ENCODE measurements at regions not wholly inside any gene's neighbourhood (a gene's known extent, or its start where the extent isn't known, plus 50 kb on each side); places are given as distances from the start of the nearest gene placed in this dataset.

DNA sequence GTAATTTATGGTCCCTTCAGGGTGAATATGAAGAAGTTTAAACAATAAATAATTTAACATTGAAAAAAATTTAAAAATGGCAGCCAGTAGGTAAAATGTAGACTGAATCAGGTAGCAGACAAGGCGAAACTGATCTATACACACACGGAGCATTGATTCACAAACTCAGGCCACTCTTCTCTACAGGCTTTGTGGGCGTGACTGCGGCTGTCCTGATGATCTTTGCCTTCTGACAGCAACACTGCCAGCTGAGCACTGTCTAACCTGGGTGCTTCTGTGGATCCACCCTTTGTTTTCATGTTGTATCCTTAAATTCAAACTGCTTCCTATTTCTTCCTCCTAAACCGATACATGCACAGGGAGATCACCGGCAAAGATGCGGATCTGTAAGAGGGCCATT, 315.4 kb upstream of the ADCY2 start:
- Histone ChIP-seq H3K27ac (ENCODE audit: low read depth, low read length) (no peak overlapping the region), H3K18ac (ENCODE audit: extremely low read depth, low read length) (no peak overlapping the region; the same call in 1 of the 2 replicates), H4K5ac (ENCODE audit: insufficient read length, low read depth, low read length) (no peak overlapping the region), H3K23ac (ENCODE audit: insufficient read length) (no peak overlapping the region), H3K27me3 (replicated peaks in 1 of 4; ENCODE audit: control insufficient read depth in 3 of 4, extremely low read depth in 1 of 4, insufficient read depth in 3 of 4, low read length in 3 of 4) (no peaks in the 10 kb centered on the region), H4K8ac (ENCODE audit: extremely low read depth, insufficient read depth, low read length) (no peak overlapping the region), H3K4ac (replicated peaks; ENCODE audit: insufficient read length, low read depth, low read length) (no peak overlapping the region), H2BK15ac (ENCODE audit: low read length) (no peak overlapping the region), H3K23me2 (ENCODE audit: low read depth, low read length) (no peaks in the 10 kb centered on the region), H3K79me2 (ENCODE audit: control insufficient read depth in 1 of 2, insufficient read depth in 2 of 2, low read length in 2 of 2) (no peaks in the 10 kb centered on the region), H2AFZ (ENCODE audit: low read length) (no peak overlapping the region), H3K79me1 (ENCODE audit: low read depth, low read length) (no peaks in the 10 kb centered on the region), H3K4me2 (ENCODE audit: insufficient read depth in 1 of 2, low read depth in 2 of 2, low read length in 2 of 2) (no peak overlapping the region), H3K36me3 (ENCODE audit: control insufficient read depth in 2 of 4, insufficient read depth in 4 of 4, low read length in 3 of 4) (no peaks in the 10 kb centered on the region), H4K20me1 (replicated peaks in 1 of 2; ENCODE audit: control insufficient read depth in 1 of 2, insufficient read depth in 2 of 2, low read length in 2 of 2) (no peaks in the 10 kb centered on the region), H2BK5ac (ENCODE audit: low read depth, low read length) (peak overlapping the region; percentile 28; the same call in 1 of the 2 replicates), H2AK5ac (ENCODE audit: low read depth, low read length) (no peak overlapping the region), H3K9me3 (ENCODE audit: insufficient read depth in 2 of 2, low read depth in 1 of 2, low read length in 1 of 2) (no peaks in the 10 kb centered on the region), H2BK12ac (ENCODE audit: low read depth, low read length) (peak overlapping the region; percentile 42; the same call in 1 of the 2 replicates), H3K56ac (replicated peaks; ENCODE audit: insufficient read length, low read depth, low read length) (no peak overlapping the region), H3K4me3 (ENCODE audit: extremely low read depth in 1 of 4, insufficient read depth in 2 of 4, low read depth in 3 of 4, low read length in 4 of 4) (no peak overlapping the region; a peak in 1 of 8 replicates), H3K9ac (replicated peaks in 1 of 4; ENCODE audit: extremely low read depth in 1 of 4, low read depth in 3 of 4, low read length in 3 of 4) (no peak overlapping the region), H4K91ac (replicated peaks; ENCODE audit: insufficient read length, low read length) (no peak overlapping the region), H2BK20ac (ENCODE audit: low read length) (peak overlapping the region; percentile 25; the same call in 1 of the 2 replicates), H3K14ac (ENCODE audit: insufficient read length) (no peak overlapping the region), H3K4me1 (replicated peaks in 1 of 4; ENCODE audit: control insufficient read depth in 3 of 4, insufficient read depth in 4 of 4, low read length in 3 of 4) (peaks cover 0 to 10% (median 6%) of the 10 kb centered on the region in 4 experiments; a peak in 5 of 7 replicates), H2BK120ac (replicated peaks; ENCODE audit: low read depth, low read length) (no peak overlapping the region)
- 82% methylated on average over 7 of the region's 7 CpGs; no CpG with 5 or more reads in 1 of the 2 experiments for WGBS, 2 experiments (ENCODE audit: extremely low coverage in 1 of 2, insufficient coverage in 1 of 2, insufficient read length in 1 of 2, insufficient replicate concordance in 2 of 2, low coverage in 1 of 2, low lambda C conversion rate in 2 of 2, missing lambda C conversion rate in 1 of 2)
- no peak for FAIRE-seq
- no peak for DNase-seq (ENCODE audit: low read depth in 1 of 2, low spot score in 2 of 2)
- ChIA-PET CTCF (ENCODE audit: partially characterized antibody) (interaction anchor here (0.6 to 5.6 kb wide), 9 partner anchors 9 to 775 kb away, joined by 3 to 44 read pairs (median 3); partner anchors contain the start of gene CFAP90), POLR2A (ENCODE audit: partially characterized antibody) (no interaction called here)
- TF ChIP-seq MAFK (IDR thresholded peaks at IDR 0.05; ENCODE audit: low read depth, low read length) (no peak), SP4 (IDR thresholded peaks at IDR 0.05; ENCODE audit: low read length) (no peak), CBX8 (IDR thresholded peaks at IDR 0.05; ENCODE audit: borderline replicate concordance, low read depth, low read length) (no peak), SIRT6 (IDR thresholded peaks at IDR 0.05; ENCODE audit: low read length) (no peak), SIX5 (IDR thresholded peaks at IDR 0.05; ENCODE audit: low read depth, low read length) (no peak), FOSL1 (IDR thresholded peaks at IDR 0.05; ENCODE audit: insufficient read depth, low read depth, low read length) (no peak), BRCA1 (IDR thresholded peaks at IDR 0.05; ENCODE audit: low read depth, low read length) (no peak), KDM1A (IDR thresholded peaks at IDR 0.05; ENCODE audit: borderline replicate concordance, low read length) (no peak), RAD21 (IDR thresholded peaks at IDR 0.05 in 1 of 2, conservative IDR thresholded peaks at IDR 0.05 in 1 of 2; ENCODE audit: low read depth in 2 of 2, low read length in 2 of 2) (no peak), CHD1 (IDR thresholded peaks at IDR 0.05; ENCODE audit: low read depth, low read length) (no peak), POLR2A (IDR thresholded peaks at IDR 0.05; ENCODE audit: control extremely low read depth in 1 of 2, low read depth in 2 of 2, low read length in 2 of 2) (no peak), CBX5 (IDR thresholded peaks at IDR 0.05; ENCODE audit: low read depth, low read length) (no peak), ZNF274 (IDR thresholded peaks at IDR 0.05; ENCODE audit: borderline replicate concordance, extremely low read depth, low read length) (no peak)
- TF ChIP-seq, protein P1, sequence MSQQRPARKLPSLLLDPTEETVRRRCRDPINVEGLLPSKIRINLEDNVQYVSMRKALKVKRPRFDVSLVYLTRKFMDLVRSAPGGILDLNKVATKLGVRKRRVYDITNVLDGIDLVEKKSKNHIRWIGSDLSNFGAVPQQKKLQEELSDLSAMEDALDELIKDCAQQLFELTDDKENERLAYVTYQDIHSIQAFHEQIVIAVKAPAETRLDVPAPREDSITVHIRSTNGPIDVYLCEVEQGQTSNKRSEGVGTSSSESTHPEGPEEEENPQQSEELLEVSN (IDR thresholded peaks at IDR 0.05), result no peak
- TF ChIP-seq, protein P2, sequence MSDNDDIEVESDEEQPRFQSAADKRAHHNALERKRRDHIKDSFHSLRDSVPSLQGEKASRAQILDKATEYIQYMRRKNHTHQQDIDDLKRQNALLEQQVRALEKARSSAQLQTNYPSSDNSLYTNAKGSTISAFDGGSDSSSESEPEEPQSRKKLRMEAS (IDR thresholded peaks at IDR 0.05), result no peak

All from H1 (cell line).